GM23338 (cell line): ENCODE measurements at regions not wholly inside any gene's neighbourhood (a gene's known extent, or its start where the extent isn't known, plus 50 kb on each side); places are given as distances from the start of the nearest gene placed in this dataset.

ENCODE experiments used
- ATAC-seq: fragments of 200-7000 bp; cut with Tn5 transposase; 3 replicates; pipeline ENCODE4 v1.9.1; 2020
- DNase-seq: peaks from one replicate; pipeline ENCODE4 v3.0.0-alpha.2; 2015; ENCODE audit warnings: low spot score
- H2AFZ ChIP-seq: fragments of 200-600 bp; sonication (generic); 2 replicates; pipeline ENCODE4 v1.8.0; 2016; ENCODE audit warnings: antibody characterized with exemption, mild to moderate bottlenecking, moderate library complexity
- H3F3A ChIP-seq: fragments of 200-600 bp; sonication (generic); replicated peaks from 2 replicates; pipeline ENCODE4 v1.8.0; 2017; ENCODE audit warnings: antibody characterized with exemption, mixed run types, low read depth
- H3K27ac ChIP-seq: fragments of 200-600 bp; sonication (generic); 2 replicates; pipeline ENCODE4 v1.6.1; 2016; ENCODE audit warnings: low read depth
- H3K27me3 ChIP-seq: fragments of 200-600 bp; sonication (generic); 2 replicates; pipeline ENCODE4 v1.8.0; 2016; ENCODE audit warnings: mild to moderate bottlenecking, mixed run types, moderate library complexity; ENCODE audit not compliant: insufficient read depth
- H3K36me3 ChIP-seq: fragments of 200-600 bp; sonication (generic); 2 replicates; pipeline ENCODE4 v1.8.0; 2016; ENCODE audit warnings: mild to moderate bottlenecking; ENCODE audit not compliant: insufficient read depth
- H3K4me1 ChIP-seq: fragments of 200-600 bp; sonication (generic); 2 replicates; pipeline ENCODE4 v1.8.0; 2016; ENCODE audit warnings: mild to moderate bottlenecking, moderate library complexity; ENCODE audit not compliant: insufficient read depth
- H3K4me2 ChIP-seq: fragments of 200-600 bp; sonication (generic); 2 replicates; pipeline ENCODE4 v1.7.1; 2017; ENCODE audit warnings: mixed run types
- H3K4me3 ChIP-seq: fragments of 200-600 bp; sonication (generic); 2 replicates; pipeline ENCODE4 v1.6.1; 2016; ENCODE audit warnings: mixed run types
- H3K79me2 ChIP-seq: fragments of 200-600 bp; sonication (generic); replicated peaks from 2 replicates; pipeline ENCODE4 v1.8.0; 2017; ENCODE audit warnings: mild to moderate bottlenecking; ENCODE audit not compliant: insufficient read depth
- H3K9me2 ChIP-seq: fragments of 200-600 bp; sonication (generic); 2 replicates; pipeline ENCODE4 v1.8.0; 2017; ENCODE audit not compliant: insufficient read depth
- H4K20me1 ChIP-seq: fragments of 200-600 bp; sonication (generic); replicated peaks from 2 replicates; pipeline ENCODE4 v1.8.0; 2017; ENCODE audit warnings: mild to moderate bottlenecking; ENCODE audit not compliant: insufficient read depth
- H3K27ac Mint-ChIP-seq: 2 replicates; pipeline ENCODE4 v1.8.0; 2020; ENCODE audit warnings: inconsistent platforms, mild to moderate bottlenecking, moderate library complexity, mixed read lengths
- H3K27me3 Mint-ChIP-seq: 3 replicates; pipeline ENCODE4 v1.8.0; 2022; ENCODE audit warnings: low read depth, mild to moderate bottlenecking, moderate library complexity, mixed read lengths, inconsistent platforms; ENCODE audit not compliant: insufficient read depth, poor library complexity
- H3K36me3 Mint-ChIP-seq: 3 replicates; pipeline ENCODE4 v1.8.0; 2021; ENCODE audit warnings: low read depth, mild to moderate bottlenecking, inconsistent platforms, moderate library complexity, mixed read lengths
- H3K4me1 Mint-ChIP-seq: 3 replicates; pipeline ENCODE4 v1.8.0; 2020; ENCODE audit warnings: mild to moderate bottlenecking, inconsistent platforms, mixed read lengths
- H3K4me3 Mint-ChIP-seq: 3 replicates; pipeline ENCODE4 v1.8.0; 2021; ENCODE audit warnings: moderate library complexity, mild to moderate bottlenecking, inconsistent platforms, mixed read lengths
- H3K9me3 Mint-ChIP-seq: 3 replicates; pipeline ENCODE4 v1.8.0; 2020; ENCODE audit warnings: moderate library complexity, mild to moderate bottlenecking, inconsistent platforms, mixed read lengths
- CREB1 ChIP-seq: fragments of 250-450 bp; sonication (Bioruptor Pico); IDR thresholded peaks from 2 replicates; pipeline ENCODE4 v1.5.0; 2020; ENCODE audit warnings: low read depth, mild to moderate bottlenecking, moderate library complexity
- EZH2 ChIP-seq: fragments of 200-600 bp; sonication (generic); IDR thresholded peaks from one replicate; pipeline ENCODE4 v1.8.0; 2017; ENCODE audit warnings: antibody characterized with exemption, mild to moderate bottlenecking, low read depth; ENCODE audit not compliant: unreplicated experiment
- EZH2phosphoT487 ChIP-seq: fragments of 200-600 bp; sonication (generic); IDR thresholded peaks from one replicate; pipeline ENCODE4 v1.8.1; 2018; ENCODE audit warnings: antibody characterized with exemption; ENCODE audit not compliant: unreplicated experiment
- JUNB ChIP-seq: IDR thresholded peaks from one replicate; pipeline ENCODE4 v1.6.1; 2016; ENCODE audit warnings: antibody characterized with exemption; ENCODE audit not compliant: unreplicated experiment
- NANOG ChIP-seq: IDR thresholded peaks from 2 replicates; pipeline ENCODE4 v1.6.1; 2016; ENCODE audit warnings: antibody characterized with exemption, borderline replicate concordance
- POLR2AphosphoS5 ChIP-seq: IDR thresholded peaks from 2 replicates; pipeline ENCODE4 v1.6.1; 2016; ENCODE audit warnings: antibody characterized with exemption, low read depth
- REST ChIP-seq: IDR thresholded peaks from one replicate; pipeline ENCODE4 v1.6.1; 2018; ENCODE audit warnings: antibody characterized with exemption; ENCODE audit not compliant: unreplicated experiment
- STAT1 ChIP-seq: IDR thresholded peaks from one replicate; pipeline ENCODE4 v1.6.1; 2016; ENCODE audit warnings: antibody characterized with exemption; ENCODE audit not compliant: unreplicated experiment
- ZNF114 ChIP-seq: fragments of 250-450 bp; sonication (Bioruptor Pico); IDR thresholded peaks from 2 replicates; pipeline ENCODE4 v1.5.0; 2020; ENCODE audit warnings: mild to moderate bottlenecking, moderate library complexity
- ZNF331 ChIP-seq: fragments of 250-450 bp; sonication (Bioruptor Pico); IDR thresholded peaks from 2 replicates; pipeline ENCODE4 v1.5.0; 2020; ENCODE audit warnings: low read depth, mild to moderate bottlenecking, moderate library complexity
- TF ChIP-seq, protein P1 (sequence below), 2 experiments: fragments of 200-600 bp in 1 of 2; sonication (generic) in 1 of 2; conservative IDR thresholded peaks; 2 replicates each; pipeline versions ENCODE4 v1.5.1 to v1.6.1; 2016 to 2017; ENCODE audit warnings: antibody characterized with exemption in 2 of 2, low read depth in 2 of 2, mild to moderate bottlenecking in 2 of 2, moderate library complexity in 1 of 2
- TF ChIP-seq, protein P2 (sequence below): IDR thresholded peaks from 2 replicates; pipeline ENCODE4 v1.6.1; 2016; ENCODE audit warnings: antibody characterized with exemption
- TF ChIP-seq, protein P3 (sequence below): fragments of 250-450 bp; sonication (Bioruptor Pico); IDR thresholded peaks from 2 replicates; pipeline ENCODE4 v1.5.0; 2020; ENCODE audit warnings: mild to moderate bottlenecking, moderate library complexity

- DNase-seq (no peak), ATAC-seq (no peak)
- peaks cover 12% of the 10 kb centered on the region for H3K9me2 ChIP-seq
- no peak overlapping the region for H2AFZ ChIP-seq
- no peaks in the 10 kb centered on the region for H3K36me3 ChIP-seq
- peaks cover 4% of the 10 kb centered on the region for H3K27me3 Mint-ChIP-seq
- no peaks in the 10 kb centered on the region for H3K9me3 Mint-ChIP-seq
- H3F3A ChIP-seq: no peaks in the 10 kb centered on the region
- H3K4me1 Mint-ChIP-seq: peaks cover 25% of the 10 kb centered on the region
- H3K4me1 ChIP-seq: peaks cover 14% of the 10 kb centered on the region
- no peak overlapping the region for H3K27ac Mint-ChIP-seq
- H3K36me3 Mint-ChIP-seq: no peaks in the 10 kb centered on the region
- no peaks in the 10 kb centered on the region for H3K79me2 ChIP-seq
- H3K4me2 ChIP-seq: no peak overlapping the region
- no peak overlapping the region for H3K27ac ChIP-seq
- H3K27me3 ChIP-seq: no peaks in the 10 kb centered on the region
- TF ChIP-seq, protein P1, sequence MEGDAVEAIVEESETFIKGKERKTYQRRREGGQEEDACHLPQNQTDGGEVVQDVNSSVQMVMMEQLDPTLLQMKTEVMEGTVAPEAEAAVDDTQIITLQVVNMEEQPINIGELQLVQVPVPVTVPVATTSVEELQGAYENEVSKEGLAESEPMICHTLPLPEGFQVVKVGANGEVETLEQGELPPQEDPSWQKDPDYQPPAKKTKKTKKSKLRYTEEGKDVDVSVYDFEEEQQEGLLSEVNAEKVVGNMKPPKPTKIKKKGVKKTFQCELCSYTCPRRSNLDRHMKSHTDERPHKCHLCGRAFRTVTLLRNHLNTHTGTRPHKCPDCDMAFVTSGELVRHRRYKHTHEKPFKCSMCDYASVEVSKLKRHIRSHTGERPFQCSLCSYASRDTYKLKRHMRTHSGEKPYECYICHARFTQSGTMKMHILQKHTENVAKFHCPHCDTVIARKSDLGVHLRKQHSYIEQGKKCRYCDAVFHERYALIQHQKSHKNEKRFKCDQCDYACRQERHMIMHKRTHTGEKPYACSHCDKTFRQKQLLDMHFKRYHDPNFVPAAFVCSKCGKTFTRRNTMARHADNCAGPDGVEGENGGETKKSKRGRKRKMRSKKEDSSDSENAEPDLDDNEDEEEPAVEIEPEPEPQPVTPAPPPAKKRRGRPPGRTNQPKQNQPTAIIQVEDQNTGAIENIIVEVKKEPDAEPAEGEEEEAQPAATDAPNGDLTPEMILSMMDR (conservative IDR thresholded peaks at IDR 0.05; ENCODE audit: low read depth in 2 of 2): no peak
- TF ChIP-seq CREB1 (CRISPR knock-in tag): no peak
- no peak for TF ChIP-seq REST
- TF ChIP-seq JUNB: no peak
- TF ChIP-seq ZNF331 (CRISPR knock-in tag): no peak
- TF ChIP-seq, protein P2, sequence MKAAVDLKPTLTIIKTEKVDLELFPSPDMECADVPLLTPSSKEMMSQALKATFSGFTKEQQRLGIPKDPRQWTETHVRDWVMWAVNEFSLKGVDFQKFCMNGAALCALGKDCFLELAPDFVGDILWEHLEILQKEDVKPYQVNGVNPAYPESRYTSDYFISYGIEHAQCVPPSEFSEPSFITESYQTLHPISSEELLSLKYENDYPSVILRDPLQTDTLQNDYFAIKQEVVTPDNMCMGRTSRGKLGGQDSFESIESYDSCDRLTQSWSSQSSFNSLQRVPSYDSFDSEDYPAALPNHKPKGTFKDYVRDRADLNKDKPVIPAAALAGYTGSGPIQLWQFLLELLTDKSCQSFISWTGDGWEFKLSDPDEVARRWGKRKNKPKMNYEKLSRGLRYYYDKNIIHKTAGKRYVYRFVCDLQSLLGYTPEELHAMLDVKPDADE: no peak
- no peak for TF ChIP-seq EZH2
- TF ChIP-seq, protein P3, sequence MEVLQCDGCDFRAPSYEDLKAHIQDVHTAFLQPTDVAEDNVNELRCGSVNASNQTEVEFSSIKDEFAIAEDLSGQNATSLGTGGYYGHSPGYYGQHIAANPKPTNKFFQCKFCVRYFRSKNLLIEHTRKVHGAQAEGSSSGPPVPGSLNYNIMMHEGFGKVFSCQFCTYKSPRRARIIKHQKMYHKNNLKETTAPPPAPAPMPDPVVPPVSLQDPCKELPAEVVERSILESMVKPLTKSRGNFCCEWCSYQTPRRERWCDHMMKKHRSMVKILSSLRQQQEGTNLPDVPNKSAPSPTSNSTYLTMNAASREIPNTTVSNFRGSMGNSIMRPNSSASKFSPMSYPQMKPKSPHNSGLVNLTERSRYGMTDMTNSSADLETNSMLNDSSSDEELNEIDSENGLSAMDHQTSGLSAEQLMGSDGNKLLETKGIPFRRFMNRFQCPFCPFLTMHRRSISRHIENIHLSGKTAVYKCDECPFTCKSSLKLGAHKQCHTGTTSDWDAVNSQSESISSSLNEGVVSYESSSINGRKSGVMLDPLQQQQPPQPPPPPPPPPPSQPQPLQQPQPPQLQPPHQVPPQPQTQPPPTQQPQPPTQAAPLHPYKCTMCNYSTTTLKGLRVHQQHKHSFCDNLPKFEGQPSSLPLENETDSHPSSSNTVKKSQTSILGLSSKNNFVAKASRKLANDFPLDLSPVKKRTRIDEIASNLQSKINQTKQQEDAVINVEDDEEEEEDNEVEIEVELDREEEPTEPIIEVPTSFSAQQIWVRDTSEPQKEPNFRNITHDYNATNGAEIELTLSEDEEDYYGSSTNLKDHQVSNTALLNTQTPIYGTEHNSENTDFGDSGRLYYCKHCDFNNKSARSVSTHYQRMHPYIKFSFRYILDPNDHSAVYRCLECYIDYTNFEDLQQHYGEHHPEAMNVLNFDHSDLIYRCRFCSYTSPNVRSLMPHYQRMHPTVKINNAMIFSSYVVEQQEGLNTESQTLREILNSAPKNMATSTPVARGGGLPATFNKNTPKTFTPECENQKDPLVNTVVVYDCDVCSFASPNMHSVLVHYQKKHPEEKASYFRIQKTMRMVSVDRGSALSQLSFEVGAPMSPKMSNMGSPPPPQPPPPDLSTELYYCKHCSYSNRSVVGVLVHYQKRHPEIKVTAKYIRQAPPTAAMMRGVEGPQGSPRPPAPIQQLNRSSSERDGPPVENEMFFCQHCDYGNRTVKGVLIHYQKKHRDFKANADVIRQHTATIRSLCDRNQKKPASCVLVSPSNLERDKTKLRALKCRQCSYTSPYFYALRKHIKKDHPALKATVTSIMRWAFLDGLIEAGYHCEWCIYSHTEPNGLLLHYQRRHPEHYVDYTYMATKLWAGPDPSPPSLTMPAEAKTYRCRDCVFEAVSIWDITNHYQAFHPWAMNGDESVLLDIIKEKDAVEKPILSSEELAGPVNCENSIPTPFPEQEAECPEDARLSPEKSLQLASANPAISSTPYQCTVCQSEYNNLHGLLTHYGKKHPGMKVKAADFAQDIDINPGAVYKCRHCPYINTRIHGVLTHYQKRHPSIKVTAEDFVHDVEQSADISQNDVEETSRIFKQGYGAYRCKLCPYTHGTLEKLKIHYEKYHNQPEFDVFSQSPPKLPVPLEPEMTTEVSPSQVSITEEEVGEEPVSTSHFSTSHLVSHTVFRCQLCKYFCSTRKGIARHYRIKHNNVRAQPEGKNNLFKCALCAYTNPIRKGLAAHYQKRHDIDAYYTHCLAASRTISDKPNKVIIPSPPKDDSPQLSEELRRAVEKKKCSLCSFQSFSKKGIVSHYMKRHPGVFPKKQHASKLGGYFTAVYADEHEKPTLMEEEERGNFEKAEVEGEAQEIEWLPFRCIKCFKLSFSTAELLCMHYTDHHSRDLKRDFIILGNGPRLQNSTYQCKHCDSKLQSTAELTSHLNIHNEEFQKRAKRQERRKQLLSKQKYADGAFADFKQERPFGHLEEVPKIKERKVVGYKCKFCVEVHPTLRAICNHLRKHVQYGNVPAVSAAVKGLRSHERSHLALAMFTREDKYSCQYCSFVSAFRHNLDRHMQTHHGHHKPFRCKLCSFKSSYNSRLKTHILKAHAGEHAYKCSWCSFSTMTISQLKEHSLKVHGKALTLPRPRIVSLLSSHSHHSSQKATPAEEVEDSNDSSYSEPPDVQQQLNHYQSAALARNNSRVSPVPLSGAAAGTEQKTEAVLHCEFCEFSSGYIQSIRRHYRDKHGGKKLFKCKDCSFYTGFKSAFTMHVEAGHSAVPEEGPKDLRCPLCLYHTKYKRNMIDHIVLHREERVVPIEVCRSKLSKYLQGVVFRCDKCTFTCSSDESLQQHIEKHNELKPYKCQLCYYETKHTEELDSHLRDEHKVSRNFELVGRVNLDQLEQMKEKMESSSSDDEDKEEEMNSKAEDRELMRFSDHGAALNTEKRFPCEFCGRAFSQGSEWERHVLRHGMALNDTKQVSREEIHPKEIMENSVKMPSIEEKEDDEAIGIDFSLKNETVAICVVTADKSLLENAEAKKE (CRISPR knock-in tag): no peak
- TF ChIP-seq ZNF114 (CRISPR knock-in tag): no peak
- no peak for TF ChIP-seq NANOG
- TF ChIP-seq EZH2phosphoT487: no peak
- TF ChIP-seq POLR2AphosphoS5: no peak
- TF ChIP-seq STAT1: no peak
- H3K4me3 ChIP-seq: no peak overlapping the region
- no peak overlapping the region for H3K4me3 Mint-ChIP-seq
- no peaks in the 10 kb centered on the region for H4K20me1 ChIP-seq
These were observed 71.0 kb upstream of the ADCY2 start for GRCh38 chr5:7324919-7325318.
